SK-N-SH treated with all-trans-retinoic acid at 6 μM for 48 hours (cell line): ENCODE measurements at regions not wholly inside any gene's neighbourhood (a gene's known extent, or its start where the extent isn't known, plus 50 kb on each side); places are given as distances from the start of the nearest gene placed in this dataset.

ENCODE experiments used
- ATAC-seq: fragments of 200-7000 bp; cut with Tn5 transposase; 3 replicates; pipeline ENCODE4 v1.9.1; 2020; ENCODE audit warnings: mild to moderate bottlenecking, moderate library complexity
- ARNTL ChIP-seq: fragments of 450-650 bp; formaldehyde crosslinking; IDR thresholded peaks from 2 replicates; pipeline ENCODE4 v1.5.0; 2020; ENCODE audit warnings: low read depth, mild to moderate bottlenecking, moderate library complexity, borderline replicate concordance
- BACH2 ChIP-seq: fragments of 250-450 bp; sonication (Bioruptor Pico); IDR thresholded peaks from 2 replicates; pipeline ENCODE4 v1.9.0; 2021; ENCODE audit warnings: mild to moderate bottlenecking, borderline replicate concordance
- CSDC2 ChIP-seq: fragments of 250-450 bp; sonication (Bioruptor Pico); IDR thresholded peaks from 2 replicates; pipeline ENCODE4 v1.5.0; 2020; ENCODE audit warnings: mild to moderate bottlenecking, moderate library complexity
- ESRRG ChIP-seq: fragments of 250-450 bp; sonication (Bioruptor Pico); IDR thresholded peaks from 2 replicates; pipeline ENCODE4 v1.6.1; 2021; ENCODE audit warnings: mild to moderate bottlenecking
- GLIS3 ChIP-seq: fragments of 250-450 bp; sonication (Bioruptor Pico); IDR thresholded peaks from 2 replicates; pipeline ENCODE4 v1.5.0; 2020; ENCODE audit warnings: mild to moderate bottlenecking, moderate library complexity
- ISL1 ChIP-seq: fragments of 250-450 bp; sonication (Bioruptor Pico); IDR thresholded peaks from 2 replicates; pipeline ENCODE4 v2.1.2; 2022; ENCODE audit warnings: mild to moderate bottlenecking, moderate library complexity
- OSR1 ChIP-seq: fragments of 250-450 bp; sonication (Bioruptor Pico); IDR thresholded peaks from 2 replicates; pipeline ENCODE4 v1.8.0; 2022; ENCODE audit warnings: moderate library complexity, mild to moderate bottlenecking, inconsistent platforms
- PPARA ChIP-seq: fragments of 250-450 bp; sonication (Bioruptor Pico); IDR thresholded peaks from 2 replicates; pipeline ENCODE4 v1.5.0; 2020; ENCODE audit warnings: mild to moderate bottlenecking, borderline replicate concordance
- RARB ChIP-seq: fragments of 250-450 bp; sonication (Bioruptor Pico); IDR thresholded peaks from 2 replicates; pipeline ENCODE4 v1.8.0; 2021; ENCODE audit warnings: mild to moderate bottlenecking, moderate library complexity
- SNAI2 ChIP-seq: fragments of 250-450 bp; sonication (Bioruptor Pico); IDR thresholded peaks from 2 replicates; pipeline ENCODE4 v1.5.0; 2020; ENCODE audit warnings: mild to moderate bottlenecking, moderate library complexity
- TCF4 ChIP-seq: fragments of 250-450 bp; sonication (Bioruptor Pico); IDR thresholded peaks from 2 replicates; pipeline ENCODE4 v1.8.0; 2021; ENCODE audit warnings: mild to moderate bottlenecking, moderate library complexity, borderline replicate concordance
- TOX ChIP-seq: fragments of 250-450 bp; sonication (Bioruptor Pico); IDR thresholded peaks from 2 replicates; pipeline ENCODE4 v1.8.0; 2021; ENCODE audit warnings: mild to moderate bottlenecking, moderate library complexity, borderline replicate concordance
- ZC3H10 ChIP-seq: fragments of 250-450 bp; sonication (Bioruptor Pico); IDR thresholded peaks from 2 replicates; pipeline ENCODE4 v1.5.1; 2021; ENCODE audit warnings: mild to moderate bottlenecking, moderate library complexity
- ZFP3 ChIP-seq: fragments of 250-450 bp; sonication (Bioruptor Pico); IDR thresholded peaks from 2 replicates; pipeline ENCODE4 v1.5.0; 2020; ENCODE audit warnings: mild to moderate bottlenecking, moderate library complexity
- ZFP30 ChIP-seq: fragments of 450-650 bp; formaldehyde crosslinking; IDR thresholded peaks from 2 replicates; pipeline ENCODE4 v1.5.0; 2022; ENCODE audit warnings: mild to moderate bottlenecking, moderate library complexity
- ZNF565 ChIP-seq: fragments of 450-650 bp; formaldehyde crosslinking; conservative IDR thresholded peaks from 2 replicates; pipeline ENCODE4 v1.5.0; 2020; ENCODE audit warnings: low read depth, mild to moderate bottlenecking, moderate library complexity
- ZNF70 ChIP-seq: fragments of 450-650 bp; formaldehyde crosslinking; IDR thresholded peaks from 2 replicates; pipeline ENCODE4 v1.5.0; 2020; ENCODE audit warnings: mild to moderate bottlenecking, moderate library complexity
- ZNF8 ChIP-seq: fragments of 450-650 bp; formaldehyde crosslinking; IDR thresholded peaks from 2 replicates; pipeline ENCODE4 v1.5.0; 2020; ENCODE audit warnings: mild to moderate bottlenecking, moderate library complexity
- TF ChIP-seq, protein P1 (sequence below): fragments of 250-450 bp; sonication (Bioruptor Pico); IDR thresholded peaks from 2 replicates; pipeline ENCODE4 v1.5.0; 2020; ENCODE audit warnings: mild to moderate bottlenecking, moderate library complexity
- TF ChIP-seq, protein P2 (sequence below): fragments of 250-450 bp; sonication (Bioruptor Pico); IDR thresholded peaks from 2 replicates; pipeline ENCODE4 v1.5.1; 2021; ENCODE audit warnings: mild to moderate bottlenecking, moderate library complexity
- TF ChIP-seq, protein P3 (sequence below): fragments of 250-450 bp; sonication (Bioruptor Pico); IDR thresholded peaks from 2 replicates; pipeline ENCODE4 v1.5.1; 2020; ENCODE audit warnings: low read depth, mild to moderate bottlenecking, moderate library complexity
- TF ChIP-seq, protein P4 (sequence below): fragments of 250-450 bp; sonication (Bioruptor Pico); IDR thresholded peaks from 2 replicates; pipeline ENCODE4 v1.8.0; 2020; ENCODE audit warnings: mild to moderate bottlenecking, moderate library complexity, borderline replicate concordance

DNA sequence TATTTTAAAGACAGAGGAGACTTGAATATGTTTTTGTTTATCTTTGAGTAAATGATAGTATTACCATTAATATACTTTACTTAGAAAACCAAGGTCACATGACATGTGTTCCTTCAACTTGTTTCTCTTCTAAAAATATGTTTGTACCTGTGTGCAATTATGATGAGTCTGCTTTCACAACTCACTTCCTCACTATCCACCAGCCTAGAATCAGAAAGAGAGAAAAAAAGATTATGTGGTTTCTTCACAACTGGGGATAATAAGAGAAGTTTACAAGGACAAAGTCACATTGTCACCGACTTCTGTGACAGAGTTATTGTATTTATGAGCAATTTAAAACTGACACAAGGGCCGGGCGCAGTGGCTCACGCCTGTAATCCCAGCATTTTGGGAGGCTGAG lies 1112.1 kb downstream of the RPA4 start:
- TF ChIP-seq ZNF70 (CRISPR knock-in tag) (no peak), ESRRG (CRISPR knock-in tag) (no peak)
- TF ChIP-seq, all 23 proteins: peak for 0
- ATAC-seq = no peak

DNA sequence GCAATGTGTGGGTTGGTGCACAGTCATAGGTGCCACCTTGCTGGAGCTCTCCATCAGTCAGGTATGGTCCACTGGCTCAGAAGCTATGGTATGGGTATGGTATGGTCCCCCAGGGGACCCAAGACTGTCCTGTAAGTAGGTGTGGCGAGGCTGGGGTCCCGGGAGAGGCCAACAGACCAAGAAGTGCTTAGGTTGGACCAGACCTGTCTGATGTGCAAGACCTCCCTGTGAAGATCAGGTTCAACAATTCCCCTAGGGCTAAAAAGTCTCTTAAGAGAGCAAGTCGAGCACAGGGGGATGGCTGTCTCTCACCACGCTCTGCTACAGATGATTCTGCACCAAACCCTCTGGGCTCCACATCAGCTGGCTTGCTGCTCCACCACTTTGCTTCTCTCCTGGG lies 1145.0 kb downstream of the RPA4 start:
- TF ChIP-seq GLIS3 (CRISPR knock-in tag) = no peak
- TF ChIP-seq TCF4 (CRISPR knock-in tag) = no peak
- TF ChIP-seq, protein P1, sequence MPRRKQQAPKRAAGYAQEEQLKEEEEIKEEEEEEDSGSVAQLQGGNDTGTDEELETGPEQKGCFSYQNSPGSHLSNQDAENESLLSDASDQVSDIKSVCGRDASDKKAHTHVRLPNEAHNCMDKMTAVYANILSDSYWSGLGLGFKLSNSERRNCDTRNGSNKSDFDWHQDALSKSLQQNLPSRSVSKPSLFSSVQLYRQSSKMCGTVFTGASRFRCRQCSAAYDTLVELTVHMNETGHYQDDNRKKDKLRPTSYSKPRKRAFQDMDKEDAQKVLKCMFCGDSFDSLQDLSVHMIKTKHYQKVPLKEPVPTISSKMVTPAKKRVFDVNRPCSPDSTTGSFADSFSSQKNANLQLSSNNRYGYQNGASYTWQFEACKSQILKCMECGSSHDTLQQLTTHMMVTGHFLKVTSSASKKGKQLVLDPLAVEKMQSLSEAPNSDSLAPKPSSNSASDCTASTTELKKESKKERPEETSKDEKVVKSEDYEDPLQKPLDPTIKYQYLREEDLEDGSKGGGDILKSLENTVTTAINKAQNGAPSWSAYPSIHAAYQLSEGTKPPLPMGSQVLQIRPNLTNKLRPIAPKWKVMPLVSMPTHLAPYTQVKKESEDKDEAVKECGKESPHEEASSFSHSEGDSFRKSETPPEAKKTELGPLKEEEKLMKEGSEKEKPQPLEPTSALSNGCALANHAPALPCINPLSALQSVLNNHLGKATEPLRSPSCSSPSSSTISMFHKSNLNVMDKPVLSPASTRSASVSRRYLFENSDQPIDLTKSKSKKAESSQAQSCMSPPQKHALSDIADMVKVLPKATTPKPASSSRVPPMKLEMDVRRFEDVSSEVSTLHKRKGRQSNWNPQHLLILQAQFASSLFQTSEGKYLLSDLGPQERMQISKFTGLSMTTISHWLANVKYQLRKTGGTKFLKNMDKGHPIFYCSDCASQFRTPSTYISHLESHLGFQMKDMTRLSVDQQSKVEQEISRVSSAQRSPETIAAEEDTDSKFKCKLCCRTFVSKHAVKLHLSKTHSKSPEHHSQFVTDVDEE = no peak
- no peak for TF ChIP-seq ZNF8 (CRISPR knock-in tag)
- no peak for ATAC-seq

DNA sequence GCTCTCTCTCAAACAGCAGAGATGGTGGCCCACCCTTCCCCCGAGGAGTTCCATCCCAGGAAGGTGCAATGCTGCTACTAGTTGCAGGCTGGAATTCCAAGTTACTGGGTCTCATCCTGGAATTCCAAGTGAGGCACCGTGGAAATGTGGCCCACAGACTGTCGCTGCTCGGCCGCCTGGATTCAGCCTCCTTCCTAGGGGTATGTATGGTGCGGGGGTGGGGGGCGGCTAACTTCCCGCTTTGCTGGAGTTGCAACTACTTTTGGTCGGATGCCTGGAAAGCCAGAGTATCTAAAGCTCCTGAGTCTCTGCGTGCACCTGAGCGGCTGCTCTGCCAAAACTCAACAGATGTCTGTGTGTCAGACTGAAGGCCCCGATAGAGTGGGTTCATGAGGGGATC lies 1146.2 kb downstream of the RPA4 start:
- no peak for ATAC-seq
- TF ChIP-seq ZNF70 (CRISPR knock-in tag) (no peak), CSDC2 (CRISPR knock-in tag) (no peak), OSR1 (no peak), BACH2 (CRISPR knock-in tag) (no peak), ISL1 (no peak), ZNF565 (CRISPR knock-in tag) (no peak), RARB (no peak), ZFP3 (no peak), SNAI2 (no peak), ESRRG (CRISPR knock-in tag) (no peak), PPARA (CRISPR knock-in tag) (no peak), ZNF8 (CRISPR knock-in tag) (no peak)
- TF ChIP-seq, protein P2, sequence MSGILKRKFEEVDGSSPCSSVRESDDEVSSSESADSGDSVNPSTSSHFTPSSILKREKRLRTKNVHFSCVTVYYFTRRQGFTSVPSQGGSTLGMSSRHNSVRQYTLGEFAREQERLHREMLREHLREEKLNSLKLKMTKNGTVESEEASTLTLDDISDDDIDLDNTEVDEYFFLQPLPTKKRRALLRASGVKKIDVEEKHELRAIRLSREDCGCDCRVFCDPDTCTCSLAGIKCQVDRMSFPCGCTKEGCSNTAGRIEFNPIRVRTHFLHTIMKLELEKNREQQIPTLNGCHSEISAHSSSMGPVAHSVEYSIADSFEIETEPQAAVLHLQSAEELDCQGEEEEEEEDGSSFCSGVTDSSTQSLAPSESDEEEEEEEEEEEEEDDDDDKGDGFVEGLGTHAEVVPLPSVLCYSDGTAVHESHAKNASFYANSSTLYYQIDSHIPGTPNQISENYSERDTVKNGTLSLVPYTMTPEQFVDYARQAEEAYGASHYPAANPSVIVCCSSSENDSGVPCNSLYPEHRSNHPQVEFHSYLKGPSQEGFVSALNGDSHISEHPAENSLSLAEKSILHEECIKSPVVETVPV (CRISPR knock-in tag) = no peak
- TF ChIP-seq, protein P3, sequence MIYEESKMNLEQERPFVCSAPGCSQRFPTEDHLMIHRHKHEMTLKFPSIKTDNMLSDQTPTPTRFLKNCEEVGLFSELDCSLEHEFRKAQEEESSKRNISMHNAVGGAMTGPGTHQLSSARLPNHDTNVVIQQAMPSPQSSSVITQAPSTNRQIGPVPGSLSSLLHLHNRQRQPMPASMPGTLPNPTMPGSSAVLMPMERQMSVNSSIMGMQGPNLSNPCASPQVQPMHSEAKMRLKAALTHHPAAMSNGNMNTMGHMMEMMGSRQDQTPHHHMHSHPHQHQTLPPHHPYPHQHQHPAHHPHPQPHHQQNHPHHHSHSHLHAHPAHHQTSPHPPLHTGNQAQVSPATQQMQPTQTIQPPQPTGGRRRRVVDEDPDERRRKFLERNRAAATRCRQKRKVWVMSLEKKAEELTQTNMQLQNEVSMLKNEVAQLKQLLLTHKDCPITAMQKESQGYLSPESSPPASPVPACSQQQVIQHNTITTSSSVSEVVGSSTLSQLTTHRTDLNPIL (CRISPR knock-in tag) = no peak

DNA sequence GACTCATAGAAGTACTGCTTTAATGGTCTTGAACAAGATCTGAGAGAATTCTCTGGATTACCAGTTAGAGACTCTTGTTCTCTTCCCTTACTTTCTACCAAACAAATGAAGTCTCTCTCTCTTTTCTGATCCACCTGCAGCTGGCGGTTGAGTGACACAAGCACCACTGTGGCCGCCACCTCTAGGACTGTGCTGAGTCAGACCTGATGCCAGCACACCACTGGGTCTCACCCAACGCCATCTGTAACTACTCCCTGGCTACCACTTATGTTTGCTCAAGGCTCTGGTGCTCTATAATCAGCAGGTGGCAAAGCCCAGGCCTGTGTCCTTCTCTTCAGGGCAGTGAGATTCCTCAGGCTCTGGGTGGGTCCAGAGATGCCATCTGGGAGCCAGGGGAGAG lies 1173.5 kb downstream of the RPA4 start:
- no peak for ATAC-seq

More for the DNA sequence above, 1173.5 kb downstream of the RPA4 start:
- TF ChIP-seq OSR1 (no peak), CSDC2 (CRISPR knock-in tag) (no peak), GLIS3 (CRISPR knock-in tag) (no peak), ZFP3 (no peak), ZNF8 (CRISPR knock-in tag) (no peak), ZC3H10 (CRISPR knock-in tag) (no peak), ZNF70 (CRISPR knock-in tag) (no peak), ESRRG (CRISPR knock-in tag) (no peak), SNAI2 (no peak), TOX (CRISPR knock-in tag) (no peak), TCF4 (CRISPR knock-in tag) (no peak), ARNTL (CRISPR knock-in tag) (no peak), ZNF565 (CRISPR knock-in tag) (no peak), PPARA (CRISPR knock-in tag) (no peak), ZFP30 (CRISPR knock-in tag) (no peak)
- TF ChIP-seq, protein P1 = no peak
- TF ChIP-seq, protein P3 (CRISPR knock-in tag) = no peak
- TF ChIP-seq, protein P4, sequence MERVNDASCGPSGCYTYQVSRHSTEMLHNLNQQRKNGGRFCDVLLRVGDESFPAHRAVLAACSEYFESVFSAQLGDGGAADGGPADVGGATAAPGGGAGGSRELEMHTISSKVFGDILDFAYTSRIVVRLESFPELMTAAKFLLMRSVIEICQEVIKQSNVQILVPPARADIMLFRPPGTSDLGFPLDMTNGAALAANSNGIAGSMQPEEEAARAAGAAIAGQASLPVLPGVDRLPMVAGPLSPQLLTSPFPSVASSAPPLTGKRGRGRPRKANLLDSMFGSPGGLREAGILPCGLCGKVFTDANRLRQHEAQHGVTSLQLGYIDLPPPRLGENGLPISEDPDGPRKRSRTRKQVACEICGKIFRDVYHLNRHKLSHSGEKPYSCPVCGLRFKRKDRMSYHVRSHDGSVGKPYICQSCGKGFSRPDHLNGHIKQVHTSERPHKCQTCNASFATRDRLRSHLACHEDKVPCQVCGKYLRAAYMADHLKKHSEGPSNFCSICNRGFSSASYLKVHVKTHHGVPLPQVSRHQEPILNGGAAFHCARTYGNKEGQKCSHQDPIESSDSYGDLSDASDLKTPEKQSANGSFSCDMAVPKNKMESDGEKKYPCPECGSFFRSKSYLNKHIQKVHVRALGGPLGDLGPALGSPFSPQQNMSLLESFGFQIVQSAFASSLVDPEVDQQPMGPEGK (CRISPR knock-in tag) = no peak
